ENCODE measurements at regions not wholly inside any gene's neighbourhood (a gene's known extent, or its start where the extent isn't known, plus 50 kb on each side); places are given as distances from the start of the nearest gene placed in this dataset.
"Not testable (repeated sequence)": the region's sequence is repeated elsewhere in the genome, so short reads cannot be mapped to it uniquely, and the experiment has no call there.

DNA sequence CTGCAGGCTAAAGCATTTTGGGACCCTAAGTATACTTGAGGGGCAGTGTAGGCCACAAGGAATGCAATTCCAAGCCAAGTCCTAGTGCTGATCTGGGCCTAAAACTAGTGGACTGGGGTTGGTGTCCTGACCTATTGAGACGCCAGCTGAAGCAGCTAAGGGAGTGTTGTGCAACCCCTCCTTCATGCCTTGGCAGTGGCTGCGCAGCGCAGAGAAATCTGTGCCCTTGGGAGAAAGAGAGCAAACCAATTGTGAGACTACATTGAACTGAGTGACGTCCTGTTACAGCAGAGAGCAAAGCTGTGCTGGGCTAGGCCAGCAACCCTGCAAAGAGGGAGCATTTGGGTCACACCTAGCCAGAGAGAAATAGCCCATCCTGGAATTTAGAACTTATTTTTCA is 2715.0 kb upstream of the PCDH20 start:
- no peaks in the 10 kb centered on the region for H3K27me3 Mint-ChIP-seq
- ATAC-seq (replicated peaks), result no peak

DNA sequence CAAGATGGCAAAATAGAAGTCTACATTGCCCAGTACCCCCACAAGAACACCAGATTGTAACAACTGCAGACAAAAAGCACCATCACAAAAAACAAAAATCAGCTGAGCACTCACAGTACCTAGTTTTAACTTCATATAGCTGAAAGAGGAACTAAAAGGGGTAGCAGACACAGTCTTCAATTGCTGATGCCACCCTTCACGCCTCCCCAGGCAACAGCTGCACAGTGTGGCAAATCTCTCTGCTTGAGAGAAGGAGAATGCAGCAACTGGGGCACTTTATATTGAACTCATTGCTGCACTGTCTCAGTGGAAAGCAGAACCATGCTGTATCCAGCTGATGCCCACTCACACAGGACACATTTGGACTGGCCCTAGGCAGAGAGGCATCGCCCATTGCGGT is 2714.5 kb upstream of the PCDH20 start:
- no peaks in the 10 kb centered on the region for H3K27me3 Mint-ChIP-seq
- no peaks in the 10 kb centered on the region for H3K4me1 Mint-ChIP-seq (ENCODE audit: low read depth in 2 of 2)
- DNase-seq, result no peak
- H3K9me3 Mint-ChIP-seq, result peaks cover 5 to 7% of the 10 kb centered on the region in 2 donors
- H3K36me3 Mint-ChIP-seq (ENCODE audit: insufficient read depth), result no peaks in the 10 kb centered on the region
- H3K4me3 Mint-ChIP-seq, result no peak overlapping the region
- no peak for ATAC-seq (replicated peaks)
- H3K27ac Mint-ChIP-seq, result no peak overlapping the region

More for the DNA sequence above, 2715.0 kb upstream of the PCDH20 start:
- DNase-seq, result no peak
- H3K27ac Mint-ChIP-seq, result no peak overlapping the region
- no peaks in the 10 kb centered on the region for H3K4me1 Mint-ChIP-seq (ENCODE audit: low read depth in 2 of 2)
- no peaks in the 10 kb centered on the region for H3K36me3 Mint-ChIP-seq (ENCODE audit: insufficient read depth)
- no peak overlapping the region for H3K4me3 Mint-ChIP-seq
- H3K9me3 Mint-ChIP-seq, result peaks cover 5 to 8% of the 10 kb centered on the region in 2 donors

DNA sequence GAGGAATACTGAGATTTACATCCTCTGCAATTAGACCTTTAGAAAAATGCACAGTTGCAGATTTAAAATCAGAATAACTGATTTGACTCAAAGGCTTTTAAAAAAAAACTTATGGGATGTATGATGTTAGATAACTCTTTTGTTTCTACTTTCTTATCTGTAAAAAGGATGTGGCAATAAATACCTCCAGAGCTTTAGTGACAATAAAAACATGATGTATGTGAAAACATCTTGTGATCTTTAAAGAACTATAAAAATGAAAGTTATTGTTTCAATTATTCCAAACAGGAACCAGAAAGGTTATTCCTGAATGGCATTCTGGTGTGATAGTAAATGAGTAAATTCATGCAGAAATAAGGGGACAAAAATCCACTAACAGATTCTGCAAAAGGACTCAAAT is 2712.2 kb upstream of the PCDH20 start:
- Mint-ChIP-seq H3K27ac (no peak overlapping the region), H3K4me1 (ENCODE audit: low read depth in 2 of 2) (no peaks in the 10 kb centered on the region), H3K27me3 (no peaks in the 10 kb centered on the region), H3K9me3 (peaks cover 0 to 4% of the 10 kb centered on the region in 2 donors), H3K36me3 (ENCODE audit: insufficient read depth) (no peaks in the 10 kb centered on the region), H3K4me3 (no peak overlapping the region)
- no peak for ATAC-seq (replicated peaks)
- no peak for DNase-seq

DNA sequence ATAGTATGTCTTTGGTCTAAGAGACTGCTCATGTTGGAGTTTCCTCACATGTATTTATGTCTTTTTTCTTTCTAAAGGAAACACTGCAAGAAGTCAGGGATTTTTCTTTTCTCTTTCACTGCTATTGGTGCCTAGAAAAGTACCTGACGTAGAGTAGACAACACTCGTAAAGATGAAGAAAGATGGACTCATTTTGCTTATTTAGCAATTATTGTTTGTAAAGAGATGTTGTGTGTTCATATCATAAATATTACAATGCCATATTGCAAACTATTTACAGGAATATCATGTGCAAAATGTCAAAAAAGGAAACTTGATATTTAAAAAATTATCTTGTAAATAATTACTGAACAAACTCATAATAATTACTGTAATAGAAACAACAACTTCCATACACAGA is 2711.5 kb upstream of the PCDH20 start:
- H3K36me3 Mint-ChIP-seq (ENCODE audit: insufficient read depth), result no peaks in the 10 kb centered on the region
- DNase-seq (no peak), ATAC-seq (replicated peaks) (no peak)
- H3K4me1 Mint-ChIP-seq (ENCODE audit: low read depth in 2 of 2), result no peaks in the 10 kb centered on the region
- H3K27me3 Mint-ChIP-seq, result no peaks in the 10 kb centered on the region
- H3K9me3 Mint-ChIP-seq, result peaks cover 0 to 1% of the 10 kb centered on the region in 2 donors
- H3K27ac Mint-ChIP-seq, result no peak overlapping the region
- H3K4me3 Mint-ChIP-seq, result no peak overlapping the region

DNA sequence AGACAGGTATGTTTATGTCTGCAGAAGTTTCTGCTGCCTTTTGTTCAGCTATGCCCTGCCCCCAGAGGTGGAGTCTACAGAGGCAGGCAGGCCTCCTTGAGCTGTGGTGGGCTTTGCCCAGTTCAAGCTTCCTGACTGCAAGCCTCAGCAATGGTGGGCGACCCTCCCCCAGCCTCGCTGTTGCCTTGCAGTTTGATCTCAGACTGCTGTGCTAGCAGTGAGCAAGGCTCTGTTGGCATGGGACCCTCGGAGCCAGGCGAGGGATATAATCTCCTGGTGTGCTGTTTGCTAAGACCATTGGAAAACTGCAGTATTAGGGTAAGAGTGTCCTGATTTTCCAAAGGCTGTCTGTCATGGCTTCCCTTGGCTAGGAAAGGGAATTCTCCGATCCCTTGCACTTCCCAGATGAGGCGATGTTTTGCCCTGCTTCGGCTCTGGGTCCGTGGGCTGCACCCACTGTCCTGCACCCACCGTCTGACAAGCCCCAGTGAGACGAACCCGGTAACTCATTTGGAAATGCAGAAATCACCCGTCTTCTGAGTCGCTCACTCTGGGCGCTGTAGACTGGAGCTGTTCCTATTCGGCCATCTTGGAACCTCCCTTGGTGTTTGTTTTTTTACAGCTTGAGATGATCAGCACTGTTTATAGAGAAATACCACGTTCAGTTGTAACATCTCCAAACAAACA is 2705.5 kb upstream of the PCDH20 start:
- not testable (repeated sequence) for H3K4me1 Mint-ChIP-seq (ENCODE audit: low read depth in 2 of 2); H3K27ac Mint-ChIP-seq; H3K27me3 Mint-ChIP-seq; DNase-seq; H3K36me3 Mint-ChIP-seq (ENCODE audit: insufficient read depth); H3K4me3 Mint-ChIP-seq; ATAC-seq (replicated peaks)
- H3K9me3 Mint-ChIP-seq, result peaks cover 9 to 25% of the 10 kb centered on the region in 2 donors

GRCh38 chr13:64099994-64100393 is 2684.3 kb upstream of the PCDH20 start:
- H3K4me3 Mint-ChIP-seq, result no peak overlapping the region
- no peaks in the 10 kb centered on the region for H3K36me3 Mint-ChIP-seq (ENCODE audit: insufficient read depth)
- DNase-seq (no peak), ATAC-seq (replicated peaks) (no peak)
- peaks cover 2 to 4% of the 10 kb centered on the region in 2 donors for H3K9me3 Mint-ChIP-seq
- H3K27me3 Mint-ChIP-seq, result no peaks in the 10 kb centered on the region
- no peak overlapping the region for H3K27ac Mint-ChIP-seq
- H3K4me1 Mint-ChIP-seq (ENCODE audit: low read depth in 2 of 2), result no peaks in the 10 kb centered on the region

DNA sequence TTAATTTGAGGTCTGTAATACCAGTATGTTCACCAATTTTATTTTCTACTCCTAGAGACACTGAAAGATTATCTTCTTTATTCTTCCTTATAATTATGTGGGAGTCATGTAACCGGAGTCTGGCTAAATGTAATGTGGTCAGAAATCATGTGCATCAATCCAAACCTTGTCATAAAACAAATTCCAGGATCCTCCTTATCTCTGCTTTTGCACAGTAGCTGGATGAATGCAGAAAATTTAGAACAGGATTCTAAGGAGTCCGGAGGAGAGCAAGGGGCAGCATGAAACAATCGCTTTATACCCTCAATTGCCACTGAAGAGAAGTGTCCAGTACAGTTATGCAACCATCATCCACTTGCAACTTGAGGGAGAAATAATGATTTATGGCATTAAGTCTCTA is 2674.7 kb upstream of the PCDH20 start:
- ATAC-seq (replicated peaks) (no peak), DNase-seq (no peak)
- no peaks in the 10 kb centered on the region for H3K36me3 Mint-ChIP-seq (ENCODE audit: insufficient read depth)
- H3K4me1 Mint-ChIP-seq (ENCODE audit: low read depth in 2 of 2), result no peaks in the 10 kb centered on the region
- no peaks in the 10 kb centered on the region for H3K27me3 Mint-ChIP-seq
- peaks cover 6 to 16% of the 10 kb centered on the region in 2 donors for H3K9me3 Mint-ChIP-seq
- no peak overlapping the region for H3K27ac Mint-ChIP-seq
- no peak overlapping the region for H3K4me3 Mint-ChIP-seq

DNA sequence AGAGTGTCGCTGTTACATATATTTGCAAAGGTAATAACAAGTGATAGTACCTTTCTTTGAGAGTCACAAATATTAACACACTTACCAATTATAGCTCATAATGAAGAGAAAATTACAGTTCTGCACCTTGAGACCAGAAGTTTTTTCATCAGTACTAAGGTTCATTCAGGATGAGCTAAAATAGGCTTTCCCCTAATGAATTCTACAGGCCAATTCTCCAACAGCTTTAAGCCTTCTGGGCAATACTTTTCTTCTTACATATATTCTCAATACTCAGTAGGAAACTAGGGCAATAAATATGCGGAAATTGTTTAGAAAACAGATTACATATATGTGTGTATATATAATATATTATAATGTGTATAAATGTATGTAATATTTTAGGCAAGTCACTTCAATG is 2672.8 kb upstream of the PCDH20 start:
- Mint-ChIP-seq H3K4me3 (no peak overlapping the region), H3K36me3 (ENCODE audit: insufficient read depth) (no peaks in the 10 kb centered on the region), H3K9me3 (peaks cover 5 to 8% of the 10 kb centered on the region in 2 donors), H3K4me1 (ENCODE audit: low read depth in 2 of 2) (no peaks in the 10 kb centered on the region), H3K27ac (no peak overlapping the region), H3K27me3 (no peaks in the 10 kb centered on the region)
- DNase-seq (no peak), ATAC-seq (replicated peaks) (no peak)

- DNase-seq (no peak), ATAC-seq (replicated peaks) (no peak)
- H3K4me3 Mint-ChIP-seq, result no peak overlapping the region
- no peaks in the 10 kb centered on the region for H3K4me1 Mint-ChIP-seq (ENCODE audit: low read depth in 2 of 2)
- no peak overlapping the region for H3K27ac Mint-ChIP-seq
- no peaks in the 10 kb centered on the region for H3K36me3 Mint-ChIP-seq (ENCODE audit: insufficient read depth)
- no peaks in the 10 kb centered on the region for H3K27me3 Mint-ChIP-seq
- H3K9me3 Mint-ChIP-seq, result peaks cover 5 to 9% of the 10 kb centered on the region in 2 donors
Observed at GRCh38 chr13:64087624-64088023, 2672.0 kb upstream of the PCDH20 start.

DNA sequence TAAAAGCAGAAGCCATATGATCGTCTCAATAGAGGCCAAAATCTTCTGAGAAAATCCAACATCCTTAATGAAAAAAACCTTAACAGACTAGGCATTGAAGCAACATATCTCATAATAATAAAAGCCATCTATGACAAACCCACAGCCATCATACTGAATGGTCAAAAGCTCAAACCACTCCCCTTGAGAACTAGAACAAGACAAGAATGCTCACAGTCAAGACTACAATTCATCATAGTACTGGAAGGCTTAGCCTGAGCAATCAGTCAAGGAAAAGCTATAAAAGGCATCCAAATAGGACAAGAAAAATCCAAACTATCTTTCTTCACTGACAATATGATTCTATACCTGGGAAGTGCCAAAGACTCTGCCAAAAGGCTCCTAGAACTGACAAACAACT is 2668.2 kb upstream of the PCDH20 start:
- Mint-ChIP-seq H3K4me3 (no peak overlapping the region), H3K36me3 (ENCODE audit: insufficient read depth) (no peaks in the 10 kb centered on the region), H3K27ac (no peak overlapping the region), H3K4me1 (ENCODE audit: low read depth in 2 of 2) (no peaks in the 10 kb centered on the region), H3K9me3 (peaks cover 5 to 29% of the 10 kb centered on the region in 2 donors), H3K27me3 (no peaks in the 10 kb centered on the region)
- ATAC-seq (replicated peaks) (no peak), DNase-seq (no peak)

GRCh38 chr13:64083396-64083795 is 2667.7 kb upstream of the PCDH20 start:
- Mint-ChIP-seq H3K27me3 (no peaks in the 10 kb centered on the region), H3K27ac (no peak overlapping the region), H3K9me3 (peaks cover 5 to 29% of the 10 kb centered on the region in 2 donors), H3K36me3 (ENCODE audit: insufficient read depth) (no peaks in the 10 kb centered on the region), H3K4me3 (no peak overlapping the region), H3K4me1 (ENCODE audit: low read depth in 2 of 2) (no peaks in the 10 kb centered on the region)
- DNase-seq (no peak), ATAC-seq (replicated peaks) (no peak)

- H3K36me3 Mint-ChIP-seq (ENCODE audit: insufficient read depth), result no peaks in the 10 kb centered on the region
- H3K27ac Mint-ChIP-seq, result no peak overlapping the region
- DNase-seq, result no peak
- no peaks in the 10 kb centered on the region for H3K27me3 Mint-ChIP-seq
- peaks cover 0 to 20% of the 10 kb centered on the region in 2 donors for H3K9me3 Mint-ChIP-seq
- no peaks in the 10 kb centered on the region for H3K4me1 Mint-ChIP-seq (ENCODE audit: low read depth in 2 of 2)
- ATAC-seq (replicated peaks), result no peak
- no peak overlapping the region for H3K4me3 Mint-ChIP-seq
Observed at GRCh38 chr13:64078480-64078936, 2662.9 kb upstream of the PCDH20 start.

DNA sequence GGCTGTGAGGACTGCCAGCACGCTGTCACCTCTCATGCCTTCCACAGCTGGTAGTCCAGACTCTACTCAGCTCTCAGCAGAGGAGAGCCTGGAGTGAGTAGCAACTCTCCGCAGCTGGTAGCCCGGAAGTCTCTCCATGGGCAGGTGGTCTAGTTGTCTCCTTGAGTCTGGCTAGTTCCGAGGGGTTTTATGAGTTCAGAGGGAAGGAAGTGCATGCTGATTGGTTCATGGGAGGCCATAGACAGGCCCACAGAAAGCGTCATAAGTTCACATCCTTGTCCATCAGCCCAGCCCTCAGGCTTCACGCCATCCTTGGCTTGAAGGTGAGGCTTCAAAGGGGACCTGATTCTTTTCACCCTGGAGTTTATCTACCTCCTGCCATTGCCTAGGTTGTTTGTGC is 2662.4 kb upstream of the PCDH20 start:
- Mint-ChIP-seq H3K27ac (no peak overlapping the region), H3K9me3 (peaks cover 0 to 20% of the 10 kb centered on the region in 2 donors), H3K27me3 (no peaks in the 10 kb centered on the region), H3K36me3 (ENCODE audit: insufficient read depth) (no peaks in the 10 kb centered on the region), H3K4me1 (ENCODE audit: low read depth in 2 of 2) (no peaks in the 10 kb centered on the region), H3K4me3 (no peak overlapping the region)
- DNase-seq (no peak), ATAC-seq (replicated peaks) (no peak)

- not testable (repeated sequence) for H3K4me1 Mint-ChIP-seq (ENCODE audit: low read depth in 2 of 2); H3K4me3 Mint-ChIP-seq; H3K27ac Mint-ChIP-seq; DNase-seq; H3K27me3 Mint-ChIP-seq; ATAC-seq (replicated peaks); H3K36me3 Mint-ChIP-seq (ENCODE audit: insufficient read depth)
- peaks cover 0 to 16% of the 10 kb centered on the region in 2 donors for H3K9me3 Mint-ChIP-seq
Observed at GRCh38 chr13:64077132-64077835, 2661.6 kb upstream of the PCDH20 start.
